ENCODE measurements at regions not wholly inside any gene's neighbourhood (a gene's known extent, or its start where the extent isn't known, plus 50 kb on each side); places are given as distances from the start of the nearest gene placed in this dataset.
"Not testable (repeated sequence)": the region's sequence is repeated elsewhere in the genome, so short reads cannot be mapped to it uniquely, and the experiment has no call there.

DNA sequence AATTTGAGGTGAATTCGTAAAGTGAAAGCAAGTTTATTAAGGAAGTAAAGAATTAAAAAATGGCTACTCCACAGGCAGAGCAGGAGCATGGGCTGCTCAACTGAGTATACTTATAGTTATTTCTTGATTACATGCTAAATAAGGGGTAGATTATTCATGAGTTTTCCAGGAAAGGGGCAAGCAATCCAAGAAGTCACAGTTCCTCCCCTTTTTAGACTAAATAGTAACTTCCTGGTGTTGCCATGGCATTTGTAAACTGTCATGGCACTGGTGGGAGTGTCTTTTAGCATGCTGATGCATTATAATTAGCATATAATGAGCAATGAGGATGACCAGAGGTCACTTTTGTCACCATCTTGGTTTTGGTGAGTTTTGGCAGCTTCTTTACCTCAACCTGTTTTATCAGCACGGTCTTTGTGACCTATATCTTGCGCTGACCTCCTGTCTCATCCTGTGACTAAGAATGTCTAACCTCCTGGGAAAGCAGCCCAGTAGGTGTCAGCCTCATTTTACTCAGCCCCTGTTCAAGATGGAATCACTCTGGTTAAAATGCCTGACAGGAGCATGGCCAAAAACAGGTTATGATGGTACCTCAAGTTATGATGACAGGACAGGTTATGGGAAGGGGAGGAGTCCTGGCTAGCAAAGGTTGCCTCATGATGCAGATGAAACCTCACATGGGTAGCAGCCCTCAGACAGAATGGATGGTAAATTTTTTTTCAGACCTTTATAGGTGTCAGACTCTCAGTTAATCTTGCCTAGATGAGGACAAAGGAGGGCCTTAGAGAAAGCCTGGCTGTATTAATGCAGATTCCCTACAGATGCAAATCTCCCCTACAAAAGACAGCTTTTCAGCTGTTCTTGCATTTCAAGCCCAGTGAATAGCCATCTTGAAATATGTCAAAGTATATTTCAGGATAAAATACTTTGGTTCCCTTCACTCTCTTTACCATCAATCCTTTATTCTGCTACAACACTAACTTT lies 49.7 kb downstream of the SIPA1L2 start:
- DNase-seq (ENCODE audit: low read depth in 3 of 3) = peak in 1 of 3 donors; percentile 17

DNA sequence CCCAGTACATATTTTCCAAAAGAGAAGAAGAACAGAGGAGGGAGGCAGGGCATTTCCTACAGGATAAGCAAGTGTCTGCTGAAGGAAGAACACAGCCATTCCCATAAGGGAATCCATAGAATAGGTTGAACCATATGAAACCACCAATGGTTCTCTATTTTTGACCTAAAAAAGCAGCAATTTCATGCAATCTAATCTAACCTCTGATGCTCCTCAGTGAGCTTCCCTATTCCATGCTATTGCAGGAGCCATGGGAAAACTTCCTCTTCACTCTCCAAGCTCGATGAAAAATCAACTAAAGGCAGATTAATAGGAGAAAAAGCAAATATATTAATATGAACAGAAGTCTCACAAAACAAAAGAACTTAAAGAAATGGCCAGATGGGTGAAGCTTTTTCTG lies 50.5 kb downstream of the SIPA1L2 start:
- no peak for DNase-seq (ENCODE audit: low read depth in 3 of 3)

DNA sequence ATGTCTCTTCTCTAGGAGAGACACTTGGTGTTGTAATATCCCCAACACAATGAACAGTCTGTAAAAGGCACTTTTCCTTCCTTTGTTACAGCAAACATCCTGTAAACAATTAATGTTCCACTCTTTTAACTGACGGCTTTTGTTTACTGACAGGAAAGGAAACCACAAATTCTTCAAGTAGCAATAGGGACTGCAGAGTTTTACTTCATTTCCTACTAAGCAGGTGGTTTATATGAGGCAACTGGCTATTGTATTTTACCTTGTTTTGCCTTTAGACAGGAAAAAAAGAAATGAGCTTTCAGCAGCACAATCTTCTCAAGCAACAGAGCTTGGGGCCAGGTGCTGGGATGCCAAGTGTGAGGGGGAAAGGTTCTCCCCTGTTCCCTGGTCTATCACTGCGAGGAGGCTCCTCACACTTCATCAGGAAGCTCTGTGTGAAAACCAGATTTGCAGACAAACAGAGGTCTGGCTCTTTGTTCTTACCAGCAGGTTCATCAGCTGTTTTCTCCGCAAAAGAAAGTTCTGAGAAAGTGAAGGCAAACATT lies 51.2 kb downstream of the SIPA1L2 start:
- DNase-seq (ENCODE audit: low read depth in 3 of 3) = no peak

DNA sequence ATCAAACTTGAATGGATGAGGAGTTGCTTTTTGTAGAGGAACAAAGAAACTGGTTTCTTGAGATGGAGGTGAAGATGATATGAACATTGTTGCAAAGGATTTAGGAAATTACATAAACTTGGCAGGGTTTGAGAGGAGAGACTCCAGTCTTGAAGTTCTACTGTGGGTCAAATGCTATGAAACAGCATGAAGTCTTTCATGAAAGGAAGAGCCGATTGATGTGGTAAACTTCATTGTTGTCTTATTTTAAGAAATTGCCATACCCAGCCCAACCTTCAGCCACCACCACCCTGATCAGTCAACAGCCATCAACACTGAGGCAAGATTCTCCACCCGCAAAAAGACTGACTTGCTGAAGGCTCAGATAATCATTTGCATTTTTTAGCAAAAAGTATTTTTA lies 52.2 kb downstream of the SIPA1L2 start:
- no peak for DNase-seq (ENCODE audit: low read depth in 3 of 3)

DNA sequence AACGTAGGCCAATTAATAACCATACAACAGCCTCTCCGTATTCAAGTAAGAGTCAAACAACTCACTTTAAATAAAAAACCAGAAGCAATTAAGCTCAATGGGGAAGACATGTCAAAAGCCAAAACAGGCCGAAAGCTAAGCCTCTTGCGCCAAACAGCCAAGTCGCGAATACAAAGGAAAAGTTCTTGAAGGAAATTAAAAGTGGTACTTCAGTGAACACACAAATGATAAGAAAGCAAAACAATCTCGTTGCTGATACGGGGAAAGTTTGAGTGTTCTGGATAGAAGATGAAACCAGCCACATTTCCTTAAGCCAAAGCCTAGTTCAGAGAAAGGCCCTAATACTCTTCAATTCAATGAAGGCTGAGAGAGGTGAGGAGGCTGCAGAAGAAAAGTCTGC lies 53.4 kb downstream of the SIPA1L2 start:
- DNase-seq (ENCODE audit: low read depth in 3 of 3) = no peak

DNA sequence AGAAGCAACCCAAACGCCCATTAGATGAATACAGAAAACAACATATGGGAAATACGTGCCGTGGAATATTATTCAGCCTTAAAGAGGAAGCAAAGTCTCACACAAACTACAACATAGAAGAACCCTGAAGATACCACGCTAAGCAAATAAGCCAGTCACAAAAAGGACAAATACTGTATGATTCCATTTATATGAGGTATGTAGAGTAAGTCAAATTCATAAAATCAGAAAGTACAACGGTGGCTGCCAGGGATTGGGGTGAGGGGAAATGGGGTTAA lies 54.2 kb downstream of the SIPA1L2 start:
- DNase-seq (ENCODE audit: low read depth in 3 of 3) = no peak

DNA sequence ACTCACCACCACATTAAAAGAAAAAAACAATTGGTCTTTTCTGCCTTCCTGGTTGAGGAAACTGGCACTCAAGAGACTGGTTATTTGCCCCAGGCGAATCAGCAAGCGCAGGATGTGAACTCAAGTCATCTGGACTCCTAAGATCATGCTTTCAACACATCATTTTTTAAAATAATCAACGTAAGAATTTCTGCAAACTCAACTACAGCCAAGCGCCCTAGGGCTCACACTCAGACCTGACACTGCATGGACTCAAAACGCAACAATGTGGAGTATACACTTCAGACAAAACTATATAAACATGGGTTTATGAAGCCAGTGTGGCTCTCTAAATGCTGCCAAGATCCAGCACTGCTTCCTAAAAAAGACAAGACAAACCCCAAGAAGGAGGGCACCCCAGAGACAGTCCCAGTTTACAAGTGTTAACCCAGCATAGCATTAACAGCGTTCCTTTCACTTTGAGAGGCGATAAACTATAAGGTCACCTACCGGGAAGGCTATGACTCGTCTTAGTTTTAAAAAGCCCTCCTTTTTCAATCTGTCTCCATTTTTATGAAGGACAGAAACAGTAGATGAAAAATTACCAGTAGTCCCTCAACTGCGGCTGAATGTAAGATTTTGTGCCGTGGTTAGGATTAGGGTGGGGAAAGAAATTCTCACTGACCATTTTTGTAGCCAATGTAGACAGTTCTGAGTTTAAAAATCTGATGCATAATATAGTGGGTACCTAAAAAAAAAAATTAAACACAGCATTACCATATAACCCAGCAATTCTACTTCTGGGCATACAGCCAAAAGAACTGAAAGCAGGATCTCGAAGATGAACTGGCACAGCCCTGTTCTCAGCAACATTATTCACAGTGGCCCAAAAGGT lies 54.8 kb downstream of the SIPA1L2 start:
- no peak for DNase-seq (ENCODE audit: low read depth in 3 of 3)

DNA sequence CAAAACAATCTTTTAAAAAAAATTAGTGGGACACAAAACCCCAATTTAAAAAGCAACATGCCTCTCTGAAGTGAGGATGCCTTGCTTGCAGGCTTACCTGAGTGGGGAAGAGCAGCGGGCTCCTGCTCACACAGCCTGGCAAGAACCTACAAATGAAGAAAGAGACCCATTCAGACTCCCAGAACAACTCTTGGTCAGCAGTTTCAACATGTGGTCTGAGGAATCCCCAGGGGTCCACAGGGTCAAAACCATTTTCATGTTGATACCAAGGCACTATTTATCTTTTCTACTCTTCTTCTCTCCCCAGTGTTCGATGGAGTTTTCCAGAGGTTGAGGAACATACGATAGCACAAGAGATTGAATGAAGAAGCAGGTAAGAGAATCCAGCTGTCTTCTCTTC lies 55.9 kb downstream of the SIPA1L2 start:
- no peak for DNase-seq (ENCODE audit: low read depth in 3 of 3)

DNA sequence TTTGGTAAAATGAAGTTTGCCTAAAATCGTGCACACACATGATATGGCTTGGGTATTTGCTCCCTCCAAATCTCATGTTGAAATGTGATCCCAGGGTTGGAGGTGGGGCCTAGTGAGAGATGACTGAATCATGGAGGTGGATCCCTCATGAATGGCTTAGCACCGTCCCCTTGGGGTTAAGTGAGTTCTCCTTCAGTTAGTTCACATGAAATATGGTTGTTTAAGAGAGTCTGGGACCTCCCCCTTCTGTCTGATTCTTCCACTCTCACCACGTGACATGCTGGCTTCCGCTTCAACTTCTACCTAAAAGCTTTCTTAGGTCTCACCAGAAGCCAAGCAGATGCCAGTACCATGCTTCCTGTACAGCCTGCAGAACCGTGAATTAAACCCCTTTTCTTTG lies 58.4 kb downstream of the SIPA1L2 start:
- DNase-seq (ENCODE audit: low read depth in 3 of 3) = no peak

DNA sequence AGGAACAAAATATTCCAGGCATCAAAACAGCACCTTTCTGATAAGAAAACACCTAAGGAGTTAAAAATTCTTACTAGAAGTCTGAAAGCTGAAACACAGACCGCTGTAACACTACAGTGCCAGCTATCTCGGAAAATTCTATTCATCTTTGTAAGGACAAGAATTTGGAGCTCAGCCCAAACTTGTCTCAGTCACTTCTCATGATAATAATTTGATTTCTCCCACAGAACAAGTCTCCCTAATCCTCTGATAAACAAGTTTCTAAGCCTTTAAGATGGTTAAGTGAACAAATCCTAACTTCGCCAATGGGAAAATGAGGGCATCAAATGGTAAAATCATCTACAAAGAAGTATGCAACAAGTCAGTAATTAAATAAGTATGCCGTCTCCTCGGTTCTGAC lies 59.9 kb downstream of the SIPA1L2 start:
- no peak for DNase-seq (ENCODE audit: low read depth in 3 of 3)

DNA sequence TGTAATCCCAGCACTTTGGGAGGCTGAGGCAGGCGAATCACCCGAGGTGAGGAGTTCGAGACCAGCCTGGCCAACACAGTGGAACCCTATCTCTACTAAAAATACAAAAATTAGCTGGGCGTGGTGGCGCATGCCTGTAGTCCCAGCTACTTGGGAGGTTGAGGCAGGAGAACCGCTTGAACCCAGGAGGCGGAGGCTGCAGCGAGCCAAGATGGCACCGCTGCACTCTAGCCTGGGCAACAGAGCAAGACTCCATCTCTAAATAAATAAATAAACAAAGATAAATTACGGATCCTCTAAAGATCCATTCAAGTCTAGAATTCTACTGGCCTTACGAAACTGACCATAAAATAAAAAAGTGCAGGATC lies 60.4 kb downstream of the SIPA1L2 start:
- not testable (repeated sequence) for DNase-seq (ENCODE audit: low read depth in 3 of 3)

DNA sequence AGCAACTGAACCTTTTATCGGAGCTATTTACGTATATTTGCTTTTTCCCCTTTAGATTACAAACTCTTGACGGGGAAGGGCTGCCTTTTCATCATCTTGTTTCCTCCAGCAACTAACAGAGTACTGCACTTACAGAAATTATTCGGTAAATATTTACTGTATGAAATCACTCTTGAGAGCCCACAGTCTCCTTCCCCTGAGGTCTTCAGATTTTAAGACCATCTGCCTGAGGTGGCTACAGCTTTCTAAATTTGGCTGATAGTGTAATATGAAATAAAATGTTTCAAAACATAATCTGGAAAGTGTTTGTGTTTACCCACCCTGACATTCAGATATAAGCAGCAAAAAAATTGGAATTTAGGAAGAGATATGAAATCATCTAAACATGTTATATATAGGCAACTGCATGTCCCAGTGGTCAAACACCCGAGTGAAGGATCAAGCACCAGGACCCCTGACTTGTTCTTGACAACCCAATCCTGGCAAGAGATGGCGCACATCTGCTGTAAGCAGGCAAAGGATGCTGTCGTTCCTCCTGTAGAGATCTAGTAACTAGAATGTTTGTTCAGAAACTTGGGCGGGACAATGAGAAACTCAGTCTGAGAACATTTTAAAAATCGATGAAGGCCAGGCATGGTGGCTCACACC lies 60.9 kb downstream of the SIPA1L2 start:
- DNase-seq (ENCODE audit: low read depth in 3 of 3) = no peak

DNA sequence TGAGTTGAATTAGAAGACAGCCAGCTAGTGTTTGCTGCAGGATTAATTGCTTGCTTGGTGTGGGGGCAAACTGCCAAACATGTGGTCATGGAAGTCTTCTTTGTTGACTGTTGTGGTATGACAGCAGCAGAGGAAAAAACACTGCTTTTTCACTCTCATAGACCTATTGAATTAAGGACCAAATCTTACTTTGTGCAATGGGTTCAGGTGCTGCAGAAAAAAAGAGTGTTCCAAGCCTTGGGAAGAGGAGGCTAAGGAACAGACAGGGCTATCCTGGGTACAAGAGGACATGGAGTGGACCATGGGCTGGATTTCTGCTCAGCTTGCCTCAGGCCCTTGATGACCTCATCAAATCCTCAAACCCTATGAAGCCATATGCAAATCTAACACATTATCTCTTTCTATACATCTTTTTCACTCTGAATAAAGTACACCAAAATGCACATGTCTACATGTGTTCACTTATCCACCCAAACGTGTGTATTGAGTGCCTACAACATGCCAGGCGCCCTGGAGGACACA lies 61.5 kb downstream of the SIPA1L2 start:
- DNase-seq (ENCODE audit: low read depth in 3 of 3) = no peak

DNA sequence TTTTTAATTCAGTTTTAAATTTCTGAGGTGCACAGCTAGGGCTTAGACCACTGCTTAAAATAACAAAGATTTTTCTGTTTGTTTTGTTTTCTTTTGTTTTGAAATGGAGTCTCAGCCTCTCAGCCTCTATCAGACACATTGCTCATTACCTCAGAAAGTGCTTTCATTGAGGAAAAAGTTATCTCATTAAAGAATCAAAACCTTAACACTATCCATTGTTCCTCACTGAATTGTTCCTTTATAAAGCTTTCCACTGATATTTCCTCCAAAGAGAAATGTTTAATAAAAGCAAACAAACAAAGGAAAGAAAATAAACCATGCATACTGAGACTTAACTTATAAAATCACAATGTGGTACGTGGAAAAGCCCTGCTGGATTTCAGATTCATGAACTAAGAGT lies 63.8 kb downstream of the SIPA1L2 start:
- DNase-seq (ENCODE audit: low read depth in 3 of 3) = no peak

DNA sequence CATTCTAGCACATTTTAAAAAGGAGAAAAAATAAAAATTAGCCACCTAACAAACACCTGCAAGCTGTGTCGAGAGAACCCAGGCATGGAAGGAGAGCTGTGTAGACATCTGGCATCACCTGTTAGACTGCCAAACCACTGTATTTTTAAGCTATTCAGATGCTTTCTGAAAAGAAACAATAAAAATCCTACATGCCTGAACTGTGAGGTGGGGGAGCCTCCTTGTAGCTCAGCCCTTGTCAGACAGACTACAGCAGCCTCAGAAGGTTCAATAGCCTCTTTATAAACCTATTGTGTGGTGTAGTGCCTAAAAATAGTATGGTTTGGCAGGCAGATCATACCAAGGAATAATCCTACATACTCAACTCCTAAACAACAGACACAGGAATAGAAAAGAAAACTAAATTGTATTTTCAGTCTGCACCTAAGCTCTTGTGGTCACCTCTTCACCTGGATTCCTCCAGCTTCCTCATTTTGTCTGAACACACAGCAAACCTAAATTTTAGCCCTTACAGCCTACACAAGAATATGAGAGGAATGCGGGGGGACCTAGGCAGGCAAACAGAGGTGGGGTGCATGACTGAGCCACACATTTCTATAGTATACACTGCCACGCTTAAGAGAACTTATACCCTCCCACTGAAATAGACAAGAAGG lies 67.0 kb downstream of the SIPA1L2 start:
- DNase-seq (ENCODE audit: low read depth in 3 of 3) = no peak

DNA sequence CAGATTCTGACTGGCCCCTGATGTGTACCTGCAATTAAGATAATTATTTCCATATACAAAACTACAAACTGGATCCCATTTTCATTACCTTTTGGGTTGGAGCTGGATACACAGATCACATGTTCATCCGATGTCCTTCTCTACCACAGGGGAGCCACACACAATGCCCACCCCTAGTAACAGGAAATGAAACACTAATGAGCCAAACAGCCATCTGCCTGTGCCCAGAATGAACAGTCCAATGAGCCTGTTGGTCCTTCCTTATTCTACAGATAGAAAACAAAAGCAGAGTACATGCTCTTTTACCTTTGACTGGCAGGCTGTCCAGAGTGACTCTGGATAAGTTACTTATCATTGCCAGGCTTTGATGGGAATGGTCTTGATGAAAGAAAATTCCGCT lies 68.6 kb downstream of the SIPA1L2 start:
- DNase-seq (ENCODE audit: low read depth in 3 of 3) = no peak

DNA sequence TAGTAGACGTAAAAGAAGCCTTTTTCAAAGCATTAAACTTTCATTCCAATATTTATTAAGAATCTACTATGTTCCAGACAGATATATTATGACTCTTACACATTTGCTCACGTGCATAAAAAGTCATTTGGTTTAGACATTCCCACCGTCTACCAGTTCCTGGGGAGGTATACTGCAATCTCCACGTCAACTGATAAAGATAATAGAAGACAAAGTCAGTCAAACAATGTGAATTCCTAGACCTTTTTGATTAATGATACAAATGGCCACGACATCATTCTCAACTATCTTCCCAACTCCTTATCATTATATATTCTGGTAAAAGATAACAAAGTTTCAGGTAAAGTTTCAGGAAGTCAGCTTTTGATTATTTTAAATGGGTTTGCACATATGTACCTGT lies 69.0 kb downstream of the SIPA1L2 start:
- no peak for DNase-seq (ENCODE audit: low read depth in 3 of 3)

DNA sequence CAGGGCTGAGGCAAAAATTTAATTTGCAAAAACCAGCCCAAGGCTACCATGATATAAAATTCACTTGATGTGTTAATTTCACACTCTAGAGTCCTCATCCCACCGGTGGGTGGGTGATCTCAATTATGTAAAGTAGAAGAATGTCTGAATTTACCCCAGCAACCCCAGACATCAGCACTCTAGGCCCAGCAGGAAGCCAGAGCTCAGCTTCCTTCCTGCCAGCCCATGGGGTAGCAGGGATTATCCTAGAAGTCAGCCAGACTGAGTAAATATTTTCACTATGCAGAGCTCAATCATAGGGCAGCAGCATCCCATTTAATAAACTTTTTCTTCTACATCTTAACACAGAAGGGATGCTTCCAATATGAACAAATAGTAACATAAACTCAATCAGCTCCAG lies 71.0 kb downstream of the SIPA1L2 start:
- DNase-seq (ENCODE audit: low read depth in 3 of 3) = no peak

DNA sequence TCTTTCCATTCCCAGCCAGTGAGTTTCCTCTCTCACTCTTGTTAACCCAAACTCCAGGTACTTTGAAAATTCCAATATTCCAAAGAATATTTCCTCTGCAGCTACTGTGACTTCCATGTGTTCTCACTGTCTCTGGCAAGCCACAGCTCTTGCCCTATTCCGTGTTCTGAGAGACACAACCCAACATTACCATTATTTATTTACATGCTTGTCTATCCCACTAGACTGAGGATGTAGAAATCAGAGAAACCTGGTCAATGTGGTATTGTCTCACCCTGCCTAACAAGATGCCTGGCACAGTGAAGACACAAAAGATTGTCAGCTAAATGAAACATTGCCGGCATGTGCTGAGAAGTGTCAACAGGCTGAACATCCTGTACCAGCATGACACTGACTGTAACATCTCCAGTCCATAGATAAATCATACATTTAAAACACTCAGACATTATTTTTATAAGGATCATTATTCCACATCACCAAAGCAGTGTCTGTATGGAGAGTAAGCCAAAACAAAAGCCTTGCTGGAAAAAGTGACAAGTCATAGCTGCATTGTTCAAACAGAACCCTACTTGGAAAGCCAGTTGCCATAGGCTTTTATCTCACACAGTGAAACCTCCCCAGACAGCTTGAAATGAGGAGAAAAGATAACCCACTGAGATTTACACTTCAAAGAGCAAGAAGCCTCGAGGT lies 72.3 kb downstream of the SIPA1L2 start:
- no peak for DNase-seq (ENCODE audit: low read depth in 3 of 3)

DNA sequence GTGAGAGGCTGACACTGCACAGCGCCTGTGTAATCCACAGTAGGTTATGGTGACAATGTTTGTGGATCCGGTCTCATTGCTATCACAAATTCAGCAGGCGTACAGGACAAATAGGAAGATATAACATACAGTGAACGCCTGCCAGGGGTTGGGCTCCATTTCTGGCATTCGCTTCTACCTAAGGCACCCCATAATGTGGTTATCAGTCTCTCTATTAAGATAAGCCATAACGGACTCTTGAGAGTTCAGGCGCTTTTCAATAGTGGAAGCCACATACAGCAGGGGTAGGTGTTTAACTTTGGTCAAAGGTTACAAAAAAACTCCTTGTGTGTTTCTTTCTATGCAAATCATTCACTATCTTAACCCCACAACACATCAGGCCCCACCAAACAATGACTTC lies 72.8 kb downstream of the SIPA1L2 start:
- no peak for DNase-seq (ENCODE audit: low read depth in 3 of 3)

DNA sequence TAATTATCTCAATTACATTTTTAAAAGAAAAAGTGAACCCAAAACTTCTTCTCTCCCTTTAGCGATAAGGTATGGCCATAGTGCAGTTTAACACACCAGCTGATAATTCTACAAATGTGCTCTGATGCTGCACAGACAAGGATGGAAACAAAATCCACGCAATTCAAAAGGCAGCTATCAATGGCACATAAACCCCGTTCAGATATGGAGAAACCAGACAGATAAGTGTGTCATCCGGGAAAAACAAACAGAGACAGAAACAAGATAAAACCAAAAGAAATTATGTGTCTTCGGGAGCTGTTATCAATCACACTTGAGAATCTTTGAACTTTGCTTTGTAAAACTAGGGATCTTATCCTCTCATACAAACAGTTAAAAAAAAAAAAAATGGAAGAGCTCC lies 73.6 kb downstream of the SIPA1L2 start:
- no peak for DNase-seq (ENCODE audit: low read depth in 3 of 3)

Measured in stimulated activated CD4-positive, alpha-beta T cell treated with anti-CD3 and anti-CD28 coated beads, TNF-alpha, amount 100 ng/mL, for 48 hours (primary cell).